ENCODE measurements at regions not wholly inside any gene's neighbourhood (a gene's known extent, or its start where the extent isn't known, plus 50 kb on each side); places are given as distances from the start of the nearest gene placed in this dataset.

GRCh38 chrX:63932006-63932405, 147.0 kb upstream of the ARHGEF9 start:
- H3K4me2 ChIP-seq (ENCODE audit: insufficient read depth, low read length): no peak overlapping the region
- H3K27ac ChIP-seq (ENCODE audit: low read depth, low read length): no peak overlapping the region
- H3K4me3 ChIP-seq (ENCODE audit: insufficient read depth, low read length): no peak overlapping the region
- no peaks in the 10 kb centered on the region for H3K9me3 ChIP-seq (ENCODE audit: low read depth, low read length)
- no peaks in the 10 kb centered on the region for H3K4me1 ChIP-seq (ENCODE audit: insufficient read depth, low read length)
- no peak overlapping the region for H2AFZ ChIP-seq (ENCODE audit: low read length)
- no peaks in the 10 kb centered on the region for H4K20me1 ChIP-seq (ENCODE audit: insufficient read depth, low read length)
- H3K27me3 ChIP-seq (ENCODE audit: insufficient read depth, low read length): no peaks in the 10 kb centered on the region
- peak; percentile 49 for DNase-seq (ENCODE audit: insufficient read length, low spot score, missing footprints)
- H3K79me2 ChIP-seq (ENCODE audit: insufficient read depth, low read length): no peaks in the 10 kb centered on the region
- no peak for TF ChIP-seq CTCF (IDR thresholded peaks at IDR 0.05; ENCODE audit: extremely low read depth, low read depth, low read length)
- no peaks in the 10 kb centered on the region for H3K36me3 ChIP-seq (ENCODE audit: insufficient read depth, low read length)

- H3K9me3 ChIP-seq (ENCODE audit: low read depth, low read length): no peaks in the 10 kb centered on the region
- no peaks in the 10 kb centered on the region for H3K4me1 ChIP-seq (ENCODE audit: insufficient read depth, low read length)
- no peak overlapping the region for H3K27ac ChIP-seq (ENCODE audit: low read depth, low read length)
- TF ChIP-seq CTCF (IDR thresholded peaks at IDR 0.05; ENCODE audit: extremely low read depth, low read depth, low read length): peak; percentile 46
- no peaks in the 10 kb centered on the region for H3K79me2 ChIP-seq (ENCODE audit: insufficient read depth, low read length)
- no peak overlapping the region for H2AFZ ChIP-seq (ENCODE audit: low read length)
- no peaks in the 10 kb centered on the region for H3K27me3 ChIP-seq (ENCODE audit: insufficient read depth, low read length)
- DNase-seq (ENCODE audit: insufficient read length, low spot score, missing footprints): no peak
- H3K4me2 ChIP-seq (ENCODE audit: insufficient read depth, low read length): no peak overlapping the region
- no peaks in the 10 kb centered on the region for H4K20me1 ChIP-seq (ENCODE audit: insufficient read depth, low read length)
- no peak overlapping the region for H3K4me3 ChIP-seq (ENCODE audit: insufficient read depth, low read length)
- H3K36me3 ChIP-seq (ENCODE audit: insufficient read depth, low read length): no peaks in the 10 kb centered on the region
These were observed 145.1 kb upstream of the ARHGEF9 start for GRCh38 chrX:63930140-63930539.

GRCh38 chrX:63929608-63930007, 144.6 kb upstream of the ARHGEF9 start:
- H3K4me1 ChIP-seq (ENCODE audit: insufficient read depth, low read length): no peaks in the 10 kb centered on the region
- no peaks in the 10 kb centered on the region for H4K20me1 ChIP-seq (ENCODE audit: insufficient read depth, low read length)
- H3K79me2 ChIP-seq (ENCODE audit: insufficient read depth, low read length): no peaks in the 10 kb centered on the region
- TF ChIP-seq CTCF (IDR thresholded peaks at IDR 0.05; ENCODE audit: extremely low read depth, low read depth, low read length): no peak
- no peak overlapping the region for H3K27ac ChIP-seq (ENCODE audit: low read depth, low read length)
- no peaks in the 10 kb centered on the region for H3K9me3 ChIP-seq (ENCODE audit: low read depth, low read length)
- DNase-seq (ENCODE audit: insufficient read length, low spot score, missing footprints): no peak
- no peak overlapping the region for H2AFZ ChIP-seq (ENCODE audit: low read length)
- H3K27me3 ChIP-seq (ENCODE audit: insufficient read depth, low read length): no peaks in the 10 kb centered on the region
- H3K36me3 ChIP-seq (ENCODE audit: insufficient read depth, low read length): no peaks in the 10 kb centered on the region
- no peak overlapping the region for H3K4me3 ChIP-seq (ENCODE audit: insufficient read depth, low read length)
- H3K4me2 ChIP-seq (ENCODE audit: insufficient read depth, low read length): no peak overlapping the region

- Histone ChIP-seq H3K4me1 (ENCODE audit: insufficient read depth, low read length) (no peaks in the 10 kb centered on the region), H3K9me3 (ENCODE audit: low read depth, low read length) (no peaks in the 10 kb centered on the region), H3K4me2 (ENCODE audit: insufficient read depth, low read length) (no peak overlapping the region), H3K79me2 (ENCODE audit: insufficient read depth, low read length) (no peaks in the 10 kb centered on the region), H3K27ac (ENCODE audit: low read depth, low read length) (no peak overlapping the region), H3K27me3 (ENCODE audit: insufficient read depth, low read length) (no peaks in the 10 kb centered on the region), H2AFZ (ENCODE audit: low read length) (no peak overlapping the region), H3K4me3 (ENCODE audit: insufficient read depth, low read length) (no peak overlapping the region), H3K36me3 (ENCODE audit: insufficient read depth, low read length) (no peaks in the 10 kb centered on the region), H4K20me1 (ENCODE audit: insufficient read depth, low read length) (no peaks in the 10 kb centered on the region)
- DNase-seq (ENCODE audit: insufficient read length, low spot score, missing footprints): no peak
- TF ChIP-seq CTCF (IDR thresholded peaks at IDR 0.05; ENCODE audit: extremely low read depth, low read depth, low read length): no peak
These were observed 142.8 kb upstream of the ARHGEF9 start for GRCh38 chrX:63927848-63928247.

All from osteoblast (primary cell).